ENCODE measurements at regions not wholly inside any gene's neighbourhood (a gene's known extent, or its start where the extent isn't known, plus 50 kb on each side); places are given as distances from the start of the nearest gene placed in this dataset.

- no peak for TF ChIP-seq POLR2AphosphoS5 (IDR thresholded peaks at IDR 0.05)
- TF ChIP-seq, protein P1, sequence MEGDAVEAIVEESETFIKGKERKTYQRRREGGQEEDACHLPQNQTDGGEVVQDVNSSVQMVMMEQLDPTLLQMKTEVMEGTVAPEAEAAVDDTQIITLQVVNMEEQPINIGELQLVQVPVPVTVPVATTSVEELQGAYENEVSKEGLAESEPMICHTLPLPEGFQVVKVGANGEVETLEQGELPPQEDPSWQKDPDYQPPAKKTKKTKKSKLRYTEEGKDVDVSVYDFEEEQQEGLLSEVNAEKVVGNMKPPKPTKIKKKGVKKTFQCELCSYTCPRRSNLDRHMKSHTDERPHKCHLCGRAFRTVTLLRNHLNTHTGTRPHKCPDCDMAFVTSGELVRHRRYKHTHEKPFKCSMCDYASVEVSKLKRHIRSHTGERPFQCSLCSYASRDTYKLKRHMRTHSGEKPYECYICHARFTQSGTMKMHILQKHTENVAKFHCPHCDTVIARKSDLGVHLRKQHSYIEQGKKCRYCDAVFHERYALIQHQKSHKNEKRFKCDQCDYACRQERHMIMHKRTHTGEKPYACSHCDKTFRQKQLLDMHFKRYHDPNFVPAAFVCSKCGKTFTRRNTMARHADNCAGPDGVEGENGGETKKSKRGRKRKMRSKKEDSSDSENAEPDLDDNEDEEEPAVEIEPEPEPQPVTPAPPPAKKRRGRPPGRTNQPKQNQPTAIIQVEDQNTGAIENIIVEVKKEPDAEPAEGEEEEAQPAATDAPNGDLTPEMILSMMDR (IDR thresholded peaks at IDR 0.05 in 8 of 11, conservative IDR thresholded peaks at IDR 0.05 in 3 of 11): no peak
These were observed 479.2 kb upstream of the LRRC7 start for GRCh38 chr1:69088571-69088970.
